GM23248 (cell line): ENCODE measurements at regions not wholly inside any gene's neighbourhood (a gene's known extent, or its start where the extent isn't known, plus 50 kb on each side); places are given as distances from the start of the nearest gene placed in this dataset.

Source experiments
- DNase-seq: peaks from one replicate; pipeline ENCODE4 v3.0.0-alpha.2; 2015
- H2AFZ ChIP-seq: fragments of 200-600 bp; sonication (generic); 2 replicates; pipeline ENCODE4 v1.6.1; 2016; ENCODE audit warnings: antibody characterized with exemption
- H3F3A ChIP-seq: fragments of 200-600 bp; sonication (generic); 2 replicates; pipeline ENCODE4 v1.6.1; 2016; ENCODE audit warnings: mild to moderate bottlenecking, antibody characterized with exemption, mixed run types; ENCODE audit not compliant: insufficient read depth
- H3K27ac ChIP-seq: fragments of 200-600 bp; sonication (generic); 2 replicates; pipeline ENCODE4 v1.5.1; 2016; ENCODE audit warnings: mild to moderate bottlenecking
- H3K27me3 ChIP-seq: fragments of 200-600 bp; sonication (generic); replicated peaks from 2 replicates; pipeline ENCODE4 v1.6.1; 2016; ENCODE audit warnings: mild to moderate bottlenecking; ENCODE audit not compliant: insufficient read depth
- H3K36me3 ChIP-seq: fragments of 200-600 bp; sonication (generic); 2 replicates; pipeline ENCODE4 v1.6.1; 2016; ENCODE audit warnings: low read depth, mild to moderate bottlenecking
- H3K4me1 ChIP-seq: fragments of 200-600 bp; sonication (generic); 2 replicates; pipeline ENCODE4 v1.6.1; 2016; ENCODE audit warnings: mild to moderate bottlenecking; ENCODE audit not compliant: insufficient read depth
- H3K4me2 ChIP-seq: fragments of 200-600 bp; sonication (generic); one replicate; pipeline ENCODE4 v1.6.1; 2016; ENCODE audit warnings: mild to moderate bottlenecking; ENCODE audit not compliant: unreplicated experiment
- H3K4me3 ChIP-seq: fragments of 200-600 bp; sonication (generic); 2 replicates; pipeline ENCODE4 v1.5.1; 2016; ENCODE audit warnings: mild to moderate bottlenecking
- H3K79me2 ChIP-seq: fragments of 200-600 bp; sonication (generic); 2 replicates; pipeline ENCODE4 v1.6.1; 2016; ENCODE audit warnings: mild to moderate bottlenecking; ENCODE audit not compliant: insufficient read depth
- H3K9ac ChIP-seq: fragments of 200-600 bp; sonication (generic); 2 replicates; pipeline ENCODE4 v1.6.1; 2016; ENCODE audit warnings: mild to moderate bottlenecking
- H3K9me2 ChIP-seq: fragments of 200-600 bp; sonication (generic); 2 replicates; pipeline ENCODE4 v1.6.1; 2016; ENCODE audit warnings: mixed run types, mild to moderate bottlenecking, moderate library complexity; ENCODE audit not compliant: insufficient read depth
- H3K9me3 ChIP-seq: fragments of 200-600 bp; sonication (generic); one replicate; pipeline ENCODE4 v1.6.1; 2017; ENCODE audit warnings: low read depth
- H4K20me1 ChIP-seq: fragments of 200-600 bp; sonication (generic); 2 replicates; pipeline ENCODE4 v1.6.0; 2016; ENCODE audit not compliant: insufficient read depth
- EZH2 ChIP-seq: fragments of 200-600 bp; sonication (generic); IDR thresholded peaks from 2 replicates; pipeline ENCODE4 v1.6.1; 2018; ENCODE audit warnings: antibody characterized with exemption, mild to moderate bottlenecking; ENCODE audit not compliant: insufficient read depth, poor library complexity, severe bottlenecking
- EZH2phosphoT487 ChIP-seq: fragments of 200-600 bp; sonication (generic); IDR thresholded peaks from 2 replicates; pipeline ENCODE4 v1.6.1; 2018; ENCODE audit warnings: antibody characterized with exemption, moderate library complexity, mild to moderate bottlenecking, low read depth; ENCODE audit not compliant: insufficient read depth
- WGBS, 2 experiments: methylation state at CpG; one replicate each; pipeline ENCODE4 v1.1.6; 2015 to 2017; ENCODE audit warnings: low lambda C conversion rate in 2 of 2, low coverage in 1 of 2; ENCODE audit errors: missing lambda C conversion rate in 2 of 2; 5-methylcytosine and 5-hydroxymethylcytosine counted together
- in situ Hi-C: fragments of 300-500 bp; cut with MboI; formaldehyde crosslinking; loops from 2 replicates; pipeline ENCODE4 v1.15.0; 2020

DNA sequence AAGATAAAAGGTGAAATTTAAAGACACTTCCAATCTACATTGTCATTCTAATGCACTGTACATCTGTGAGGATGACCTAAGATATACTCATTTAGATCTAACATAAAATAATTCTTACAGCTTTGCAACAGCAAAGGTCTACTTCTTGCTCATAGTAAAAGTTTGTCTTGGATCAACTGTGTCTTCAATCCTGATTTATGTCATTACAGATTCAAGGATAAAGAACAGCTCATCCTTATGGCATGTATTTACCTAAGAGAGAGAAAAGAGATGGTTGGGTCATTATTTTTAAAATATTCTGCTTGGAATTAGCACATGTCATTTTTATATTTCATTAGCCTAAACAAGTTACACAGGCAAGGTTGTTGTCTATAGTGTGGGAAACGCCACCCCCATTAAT lies 2193.1 kb downstream of the PCDH9 start:
- Histone ChIP-seq H3K4me3 (no peak overlapping the region), H3F3A (no peaks in the 10 kb centered on the region), H3K4me2 (no peak overlapping the region), H3K27me3 (no peaks in the 10 kb centered on the region), H3K9me2 (no peaks in the 10 kb centered on the region), H3K9me3 (no peaks in the 10 kb centered on the region), H3K4me1 (no peaks in the 10 kb centered on the region), H3K9ac (no peak overlapping the region), H3K36me3 (no peaks in the 10 kb centered on the region), H2AFZ (no peak overlapping the region), H3K27ac (no peak overlapping the region), H4K20me1 (no peaks in the 10 kb centered on the region), H3K79me2 (no peaks in the 10 kb centered on the region)
- WGBS, 2 experiments, result 14 to 29% methylated on average over 1 of the region's 1 CpG
- DNase-seq, result no peak
- in situ Hi-C loops, result no loop called here
- TF ChIP-seq EZH2phosphoT487, result no peak
- TF ChIP-seq EZH2, result no peak

DNA sequence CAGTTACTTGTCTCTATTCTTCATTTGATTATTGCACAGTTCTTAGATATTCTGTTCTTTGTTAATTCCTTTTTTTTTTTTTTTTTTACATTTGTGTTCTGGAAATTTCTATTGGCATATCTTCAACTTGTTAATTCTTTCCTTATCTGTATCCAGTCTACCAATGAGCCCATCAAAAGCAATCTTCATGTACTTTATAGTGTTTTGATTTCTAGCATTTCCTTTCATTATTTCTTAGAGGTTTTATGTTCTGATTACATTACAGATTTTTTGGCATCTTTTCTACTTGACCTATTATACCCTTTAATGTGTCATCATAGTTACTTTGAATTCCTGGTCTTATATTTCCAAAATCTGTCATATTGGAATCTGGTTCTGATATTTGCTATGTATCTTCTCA lies 2194.8 kb downstream of the PCDH9 start:
- Histone ChIP-seq H3K4me3 (no peak overlapping the region), H3K4me2 (no peak overlapping the region), H3K4me1 (no peaks in the 10 kb centered on the region), H3K9me3 (no peaks in the 10 kb centered on the region), H3K9ac (no peak overlapping the region), H3K9me2 (no peaks in the 10 kb centered on the region), H3F3A (no peaks in the 10 kb centered on the region), H2AFZ (no peak overlapping the region), H3K79me2 (no peaks in the 10 kb centered on the region), H3K27me3 (no peaks in the 10 kb centered on the region), H4K20me1 (no peaks in the 10 kb centered on the region), H3K27ac (no peak overlapping the region), H3K36me3 (no peaks in the 10 kb centered on the region)
- TF ChIP-seq EZH2phosphoT487, result no peak
- TF ChIP-seq EZH2, result no peak
- DNase-seq, result no peak
- in situ Hi-C loops, result no loop called here

DNA sequence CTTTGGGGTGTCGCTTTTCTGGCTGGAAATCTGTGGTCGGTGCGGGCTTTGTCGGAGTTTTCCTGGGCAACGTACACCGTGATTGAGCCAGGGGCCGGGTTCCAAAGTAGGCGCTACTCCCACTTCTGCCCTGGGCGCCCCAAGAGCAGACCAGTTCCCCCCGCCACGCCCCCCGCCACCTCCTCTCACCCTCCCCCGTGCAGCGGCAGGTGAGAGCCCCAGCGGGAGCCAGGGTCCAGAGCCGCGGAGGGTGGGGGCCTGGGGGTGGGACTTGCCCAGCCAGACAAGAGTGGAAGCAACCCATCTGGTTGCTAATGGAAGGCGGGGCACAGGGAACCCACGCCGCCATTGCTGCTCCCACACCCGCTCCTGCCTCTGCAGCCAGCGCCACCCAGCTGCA lies 2195.9 kb downstream of the PCDH9 start:
- TF ChIP-seq EZH2phosphoT487 (no peak), EZH2 (no peak)
- Histone ChIP-seq H3K9me2 (no peaks in the 10 kb centered on the region), H2AFZ (no peak overlapping the region), H3K4me2 (no peak overlapping the region), H3K27me3 (no peaks in the 10 kb centered on the region), H3K27ac (no peak overlapping the region), H3K4me1 (no peaks in the 10 kb centered on the region), H3K9me3 (no peaks in the 10 kb centered on the region), H3K4me3 (no peak overlapping the region), H4K20me1 (no peaks in the 10 kb centered on the region), H3F3A (no peaks in the 10 kb centered on the region), H3K9ac (no peak overlapping the region), H3K36me3 (no peaks in the 10 kb centered on the region), H3K79me2 (no peaks in the 10 kb centered on the region)
- no peak for DNase-seq
- 59 to 69% methylated on average over 11 to 22 of the region's 22 CpGs for WGBS, 2 experiments
- in situ Hi-C loops, result no loop called here

DNA sequence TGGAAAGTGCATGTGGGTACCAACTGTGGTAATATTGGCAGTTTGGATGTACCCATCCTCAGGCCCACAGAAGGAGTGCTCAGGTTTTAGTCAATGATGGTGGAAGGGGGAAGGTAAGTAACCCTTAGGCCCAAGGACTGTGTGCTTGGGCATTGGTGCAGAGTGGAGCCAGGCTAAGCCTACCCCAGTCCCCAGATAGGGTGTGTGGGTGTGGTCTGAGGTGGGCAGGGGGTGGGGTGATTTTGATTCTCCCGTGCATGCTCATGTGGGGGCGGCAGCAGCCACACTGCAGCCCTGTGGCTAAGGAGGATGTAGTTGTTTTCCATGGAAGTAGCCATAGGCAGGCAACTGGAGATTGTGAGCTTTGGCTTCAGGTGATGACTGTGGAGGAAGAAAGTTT lies 2197.3 kb downstream of the PCDH9 start:
- no peaks in the 10 kb centered on the region for H4K20me1 ChIP-seq
- no peaks in the 10 kb centered on the region for H3K36me3 ChIP-seq
- H3K4me1 ChIP-seq, result no peaks in the 10 kb centered on the region
- no peaks in the 10 kb centered on the region for H3K79me2 ChIP-seq
- H3K9me3 ChIP-seq, result no peaks in the 10 kb centered on the region
- H3K27me3 ChIP-seq, result no peaks in the 10 kb centered on the region
- in situ Hi-C loops, result no loop called here
- H3K9me2 ChIP-seq, result no peaks in the 10 kb centered on the region
- 6 to 13% methylated on average over 2 of the region's 2 CpGs for WGBS, 2 experiments
- no peak overlapping the region for H3K4me3 ChIP-seq
- no peak overlapping the region for H3K9ac ChIP-seq
- H2AFZ ChIP-seq, result no peak overlapping the region
- H3K27ac ChIP-seq, result no peak overlapping the region
- H3K4me2 ChIP-seq, result no peak overlapping the region
- TF ChIP-seq EZH2 (no peak), EZH2phosphoT487 (no peak)
- no peak for DNase-seq
- H3F3A ChIP-seq, result no peaks in the 10 kb centered on the region

DNA sequence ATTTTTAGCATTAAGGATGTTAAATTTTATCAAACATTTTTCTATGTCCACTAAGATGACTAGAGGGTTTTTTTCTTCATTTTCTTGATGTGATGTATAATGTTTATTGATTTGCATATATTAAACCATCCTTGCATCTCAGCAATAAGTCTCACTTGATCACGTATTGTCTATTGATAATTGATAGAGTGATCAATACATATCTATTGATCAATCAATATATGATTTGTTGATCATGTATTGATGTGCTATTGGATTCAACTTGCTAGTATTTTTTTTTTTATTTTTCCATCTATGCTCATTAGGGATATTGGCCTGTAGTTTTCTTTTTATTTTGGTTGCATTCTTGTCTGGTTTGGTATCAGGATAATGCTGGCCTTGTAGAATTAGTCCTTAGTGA lies 2202.0 kb downstream of the PCDH9 start:
- H3K27ac ChIP-seq, result no peak overlapping the region
- no peak for TF ChIP-seq EZH2
- no peak for TF ChIP-seq EZH2phosphoT487
- WGBS, 2 experiments, result 29 to 38% methylated on average over 1 of the region's 1 CpG
- no peaks in the 10 kb centered on the region for H3F3A ChIP-seq
- H3K4me1 ChIP-seq, result no peaks in the 10 kb centered on the region
- no peak overlapping the region for H3K4me3 ChIP-seq
- H3K36me3 ChIP-seq, result no peaks in the 10 kb centered on the region
- no peaks in the 10 kb centered on the region for H3K9me3 ChIP-seq
- no peak overlapping the region for H3K9ac ChIP-seq
- no peak for DNase-seq
- H3K9me2 ChIP-seq, result no peaks in the 10 kb centered on the region
- H3K27me3 ChIP-seq, result no peaks in the 10 kb centered on the region
- no peak overlapping the region for H2AFZ ChIP-seq
- in situ Hi-C loops, result no loop called here
- H4K20me1 ChIP-seq, result no peaks in the 10 kb centered on the region
- H3K79me2 ChIP-seq, result no peaks in the 10 kb centered on the region
- H3K4me2 ChIP-seq, result no peak overlapping the region
